Thyroid gland (tissue), 4 donors: ENCODE measurements at regions not wholly inside any gene's neighbourhood (a gene's known extent, or its start where the extent isn't known, plus 50 kb on each side); places are given as distances from the start of the nearest gene placed in this dataset.

Source experiments
- POLR2A ChIP-seq, 2 donors: fragments of 450-650 bp; IDR thresholded peaks; one replicate each; pipeline ENCODE4 v1.6.1; 2017; ENCODE audit warnings: antibody characterized with exemption in 2 of 2, mild to moderate bottlenecking in 2 of 2, moderate library complexity in 1 of 2
- TF ChIP-seq, protein P1 (sequence below), 6 experiments: fragments of 200-600 bp in 3 of 6; fragments of 450-650 bp in 3 of 6; sonication (generic) in 3 of 6; IDR thresholded peaks; one replicate each; pipeline ENCODE4 v1.5.1; 2016 to 2019; ENCODE audit warnings: antibody characterized with exemption in 6 of 6, mild to moderate bottlenecking in 2 of 6, inconsistent platforms in 1 of 6, moderate library complexity in 1 of 6

DNA sequence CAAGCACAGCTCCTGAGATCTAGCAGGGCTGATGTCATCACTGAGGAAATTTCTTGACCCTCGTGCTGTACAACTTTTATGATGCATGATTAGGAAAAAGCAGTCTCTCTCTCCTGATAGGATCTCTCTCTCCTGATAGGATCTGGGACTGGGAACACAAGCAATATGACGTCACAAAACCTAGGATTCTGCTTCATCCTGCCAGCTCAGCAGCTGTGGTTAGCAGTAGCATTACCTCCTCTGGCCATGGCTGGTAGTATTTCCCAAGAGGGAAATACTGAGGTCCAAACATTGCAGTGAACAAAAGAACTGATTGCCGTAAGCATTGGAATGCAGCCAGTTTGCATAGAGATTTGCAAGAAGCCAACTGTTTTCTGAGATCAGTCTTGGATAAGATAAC is 521.2 kb upstream of the POU3F3 start:
- TF ChIP-seq, protein P1, sequence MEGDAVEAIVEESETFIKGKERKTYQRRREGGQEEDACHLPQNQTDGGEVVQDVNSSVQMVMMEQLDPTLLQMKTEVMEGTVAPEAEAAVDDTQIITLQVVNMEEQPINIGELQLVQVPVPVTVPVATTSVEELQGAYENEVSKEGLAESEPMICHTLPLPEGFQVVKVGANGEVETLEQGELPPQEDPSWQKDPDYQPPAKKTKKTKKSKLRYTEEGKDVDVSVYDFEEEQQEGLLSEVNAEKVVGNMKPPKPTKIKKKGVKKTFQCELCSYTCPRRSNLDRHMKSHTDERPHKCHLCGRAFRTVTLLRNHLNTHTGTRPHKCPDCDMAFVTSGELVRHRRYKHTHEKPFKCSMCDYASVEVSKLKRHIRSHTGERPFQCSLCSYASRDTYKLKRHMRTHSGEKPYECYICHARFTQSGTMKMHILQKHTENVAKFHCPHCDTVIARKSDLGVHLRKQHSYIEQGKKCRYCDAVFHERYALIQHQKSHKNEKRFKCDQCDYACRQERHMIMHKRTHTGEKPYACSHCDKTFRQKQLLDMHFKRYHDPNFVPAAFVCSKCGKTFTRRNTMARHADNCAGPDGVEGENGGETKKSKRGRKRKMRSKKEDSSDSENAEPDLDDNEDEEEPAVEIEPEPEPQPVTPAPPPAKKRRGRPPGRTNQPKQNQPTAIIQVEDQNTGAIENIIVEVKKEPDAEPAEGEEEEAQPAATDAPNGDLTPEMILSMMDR (IDR thresholded peaks at IDR 0.05) = no peak
- TF ChIP-seq POLR2A (IDR thresholded peaks at IDR 0.05) = no peak
